ENCODE measurements at regions not wholly inside any gene's neighbourhood (a gene's known extent, or its start where the extent isn't known, plus 50 kb on each side); places are given as distances from the start of the nearest gene placed in this dataset.

DNA sequence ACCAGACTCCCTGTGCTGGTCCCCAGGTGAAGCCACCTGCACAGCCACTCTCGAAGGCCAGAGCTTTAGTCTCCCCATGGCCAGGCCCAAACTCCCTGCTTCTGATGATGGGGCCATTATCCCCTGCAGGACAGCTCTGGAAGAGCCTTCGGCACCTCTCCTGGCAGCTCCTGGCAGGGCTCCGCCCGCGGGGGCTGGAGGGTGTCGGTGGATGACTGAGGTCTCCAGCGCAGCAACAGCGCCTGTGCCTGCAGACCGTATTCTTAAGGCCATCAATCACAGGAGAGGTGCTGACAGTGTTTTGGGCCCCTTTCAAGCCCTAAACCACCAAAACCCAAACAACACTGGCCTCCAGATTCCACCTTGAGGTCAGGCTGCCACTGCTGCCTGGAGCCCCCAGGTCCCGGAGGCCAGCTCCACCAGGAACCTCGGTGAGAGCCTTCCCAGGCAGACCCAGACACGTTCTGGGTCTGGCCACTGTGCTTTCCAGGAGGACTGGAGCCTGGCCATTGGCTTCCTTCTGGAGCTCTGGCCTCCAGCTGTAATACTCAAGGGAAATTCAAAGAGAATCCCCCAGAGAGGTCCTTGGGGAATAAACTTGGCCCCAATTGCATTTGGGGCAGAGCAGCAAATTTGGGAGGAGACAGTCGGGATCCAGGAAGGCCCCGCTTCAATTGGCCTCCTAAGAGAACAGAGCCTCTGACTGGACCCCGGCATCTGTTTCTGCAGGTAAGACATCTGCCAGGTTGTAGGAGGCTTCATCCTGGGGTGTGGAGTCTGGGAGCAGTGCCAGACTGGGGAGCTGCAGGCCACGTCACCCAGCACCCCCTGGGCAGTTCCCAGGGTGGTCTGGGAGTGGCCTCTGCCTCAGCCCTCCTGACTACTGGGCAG is 210.6 kb upstream of the RTL1 start:
- TF ChIP-seq, protein P1, sequence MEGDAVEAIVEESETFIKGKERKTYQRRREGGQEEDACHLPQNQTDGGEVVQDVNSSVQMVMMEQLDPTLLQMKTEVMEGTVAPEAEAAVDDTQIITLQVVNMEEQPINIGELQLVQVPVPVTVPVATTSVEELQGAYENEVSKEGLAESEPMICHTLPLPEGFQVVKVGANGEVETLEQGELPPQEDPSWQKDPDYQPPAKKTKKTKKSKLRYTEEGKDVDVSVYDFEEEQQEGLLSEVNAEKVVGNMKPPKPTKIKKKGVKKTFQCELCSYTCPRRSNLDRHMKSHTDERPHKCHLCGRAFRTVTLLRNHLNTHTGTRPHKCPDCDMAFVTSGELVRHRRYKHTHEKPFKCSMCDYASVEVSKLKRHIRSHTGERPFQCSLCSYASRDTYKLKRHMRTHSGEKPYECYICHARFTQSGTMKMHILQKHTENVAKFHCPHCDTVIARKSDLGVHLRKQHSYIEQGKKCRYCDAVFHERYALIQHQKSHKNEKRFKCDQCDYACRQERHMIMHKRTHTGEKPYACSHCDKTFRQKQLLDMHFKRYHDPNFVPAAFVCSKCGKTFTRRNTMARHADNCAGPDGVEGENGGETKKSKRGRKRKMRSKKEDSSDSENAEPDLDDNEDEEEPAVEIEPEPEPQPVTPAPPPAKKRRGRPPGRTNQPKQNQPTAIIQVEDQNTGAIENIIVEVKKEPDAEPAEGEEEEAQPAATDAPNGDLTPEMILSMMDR (IDR thresholded peaks at IDR 0.05), result no peak
- H3K27me3 ChIP-seq, result peaks cover 0 to 14% (median 0%) of the 10 kb centered on the region in 7 donors
- H3K9me3 ChIP-seq, result no peaks in the 10 kb centered on the region
- no peaks in the 10 kb centered on the region for H3K36me3 ChIP-seq
- intact Hi-C loops (cut with DNase I), result no loop called here
- H3K4me1 ChIP-seq, result peaks cover 0 to 9% (median 2%) of the 10 kb centered on the region in 9 donors
- no peak overlapping the region for H3K4me3 ChIP-seq
- H3K27ac ChIP-seq, result no peak overlapping the region
- DNase-seq (no peak), ATAC-seq (no peak)
- WGBS, 2 donors, result 78 to 82% methylated on average over 16 of the region's 16 CpGs

DNA sequence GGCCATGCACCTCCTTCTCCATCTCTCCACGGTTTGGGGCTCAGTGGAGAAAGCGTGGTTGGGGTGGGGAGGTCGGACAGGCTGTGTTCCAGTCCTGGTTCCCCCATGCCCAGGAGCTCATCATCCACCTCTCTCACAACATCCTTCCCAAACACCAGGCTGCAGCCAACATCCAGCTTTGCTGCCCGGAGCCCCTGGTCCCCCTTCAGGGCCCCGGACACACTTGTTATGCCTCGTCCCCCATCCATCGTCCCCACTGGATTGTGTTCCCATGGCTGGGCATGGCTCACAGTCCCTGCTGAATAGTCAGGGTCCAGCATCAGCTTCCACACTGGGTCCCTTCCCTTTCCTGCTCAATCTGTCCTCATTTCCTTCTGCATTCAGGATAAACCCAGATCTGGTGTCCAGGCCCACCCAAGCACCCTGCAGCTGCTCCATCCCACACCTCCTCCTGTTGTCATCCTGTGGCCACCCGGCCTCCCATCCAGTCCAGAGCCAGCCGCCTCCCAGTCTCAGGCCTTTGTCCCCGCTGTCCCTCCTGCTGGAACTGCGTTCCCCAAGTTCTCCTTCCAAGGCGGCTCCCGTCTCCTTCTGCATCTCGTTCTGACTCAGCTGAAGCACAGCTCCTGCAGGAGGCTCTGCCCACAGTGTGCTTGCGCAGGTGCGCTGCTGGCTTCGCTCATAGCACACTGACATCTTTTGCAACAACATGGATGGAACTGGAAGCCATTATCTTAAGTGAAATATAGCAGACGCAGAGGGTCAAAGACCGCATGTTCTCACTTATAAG is 211.4 kb upstream of the RTL1 start:
- peaks cover 0 to 12% (median 5%) of the 10 kb centered on the region in 9 donors for H3K4me1 ChIP-seq
- DNase-seq, result no peak
- TF ChIP-seq, protein P1 (IDR thresholded peaks at IDR 0.05), result no peak
- H3K9me3 ChIP-seq, result no peaks in the 10 kb centered on the region
- peaks cover 0 to 17% (median 0%) of the 10 kb centered on the region in 7 donors for H3K27me3 ChIP-seq
- no peak overlapping the region for H3K4me3 ChIP-seq
- ATAC-seq, result no peak
- intact Hi-C loops (cut with DNase I), result no loop called here
- H3K27ac ChIP-seq, result no peak overlapping the region
- WGBS, 2 donors, result 82 to 87% methylated on average over 19 of the region's 19 CpGs
- H3K36me3 ChIP-seq, result no peaks in the 10 kb centered on the region

DNA sequence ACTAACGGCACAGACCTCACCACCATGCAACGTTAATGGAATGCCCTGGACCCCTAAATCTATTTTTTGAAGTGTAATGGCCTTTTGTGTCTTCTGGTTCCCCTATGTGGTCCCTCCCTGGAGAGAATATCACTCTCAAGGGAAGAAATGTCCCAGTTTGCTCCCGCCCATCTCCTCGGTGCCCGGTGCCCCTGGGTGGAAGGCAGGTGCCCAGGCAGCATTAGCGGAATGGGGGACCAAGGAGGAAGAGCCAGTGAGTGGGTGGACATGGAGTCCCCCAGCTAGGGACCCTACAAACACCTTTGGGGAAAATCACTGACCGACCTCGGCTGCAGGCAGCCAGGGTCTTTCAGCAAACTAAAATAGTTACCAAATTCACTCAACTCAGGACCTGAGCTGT is 212.1 kb upstream of the RTL1 start:
- Histone ChIP-seq H3K27ac (no peak overlapping the region), H3K36me3 (no peaks in the 10 kb centered on the region), H3K4me1 (peaks cover 0 to 17% (median 5%) of the 10 kb centered on the region in 9 donors), H3K4me3 (no peak overlapping the region), H3K27me3 (peaks cover 0 to 17% (median 0%) of the 10 kb centered on the region in 7 donors), H3K9me3 (no peaks in the 10 kb centered on the region)
- intact Hi-C loops (cut with DNase I), result no loop called here
- 87 to 88% methylated on average over 8 of the region's 8 CpGs for WGBS, 2 donors
- TF ChIP-seq, protein P1 (IDR thresholded peaks at IDR 0.05), result no peak
- DNase-seq (no peak), ATAC-seq (no peak)

DNA sequence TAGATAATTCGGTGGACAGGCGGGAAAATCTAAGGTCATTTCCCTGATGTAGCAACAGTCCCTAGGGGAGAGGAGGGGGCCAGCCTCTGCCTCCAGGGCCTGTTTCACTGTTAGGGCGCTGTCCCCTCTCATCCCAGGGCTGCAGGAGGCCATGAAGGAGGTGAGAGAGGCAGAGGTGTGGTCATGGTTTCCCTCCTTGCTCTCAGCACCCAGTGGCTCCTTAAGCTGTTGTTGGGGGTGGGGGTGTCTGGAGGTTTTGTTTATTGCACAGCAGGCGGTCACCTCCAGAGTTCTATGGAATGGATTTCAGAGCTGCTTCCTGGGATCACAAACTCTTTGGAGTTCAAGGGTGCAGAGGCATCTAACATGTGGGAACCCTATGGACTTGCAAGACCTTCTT is 212.5 kb upstream of the RTL1 start:
- intact Hi-C loops (cut with DNase I), result no loop called here
- Histone ChIP-seq H3K36me3 (no peaks in the 10 kb centered on the region), H3K9me3 (no peaks in the 10 kb centered on the region), H3K27me3 (peaks cover 0 to 17% (median 0%) of the 10 kb centered on the region in 7 donors), H3K4me3 (no peak overlapping the region), H3K27ac (no peak overlapping the region), H3K4me1 (peaks cover 0 to 21% (median 5%) of the 10 kb centered on the region in 9 donors)
- 68 to 78% methylated on average over 4 of the region's 4 CpGs for WGBS, 2 donors
- ATAC-seq (no peak), DNase-seq (no peak)
- TF ChIP-seq, protein P1 (IDR thresholded peaks at IDR 0.05), result no peak
